ENCODE measurements at regions not wholly inside any gene's neighbourhood (a gene's known extent, or its start where the extent isn't known, plus 50 kb on each side); places are given as distances from the start of the nearest gene placed in this dataset.
"Not testable (repeated sequence)": the region's sequence is repeated elsewhere in the genome, so short reads cannot be mapped to it uniquely, and the experiment has no call there.

- Histone ChIP-seq H3K27ac (no peak overlapping the region), H3K4me1 (no peaks in the 10 kb centered on the region), H3K4me3 (no peak overlapping the region), H3K36me3 (no peaks in the 10 kb centered on the region), H3K27me3 (replicated peaks in 1 of 7) (no peaks in the 10 kb centered on the region), H3K9me3 (no peaks in the 10 kb centered on the region)
- intact Hi-C loops (cut with DNase I; ENCODE audit: low total_unique reads), result no loop called here
- no peak for DNase-seq
- no peak for TF ChIP-seq POLR2A (IDR thresholded peaks at IDR 0.05)
- TF ChIP-seq, protein P1, sequence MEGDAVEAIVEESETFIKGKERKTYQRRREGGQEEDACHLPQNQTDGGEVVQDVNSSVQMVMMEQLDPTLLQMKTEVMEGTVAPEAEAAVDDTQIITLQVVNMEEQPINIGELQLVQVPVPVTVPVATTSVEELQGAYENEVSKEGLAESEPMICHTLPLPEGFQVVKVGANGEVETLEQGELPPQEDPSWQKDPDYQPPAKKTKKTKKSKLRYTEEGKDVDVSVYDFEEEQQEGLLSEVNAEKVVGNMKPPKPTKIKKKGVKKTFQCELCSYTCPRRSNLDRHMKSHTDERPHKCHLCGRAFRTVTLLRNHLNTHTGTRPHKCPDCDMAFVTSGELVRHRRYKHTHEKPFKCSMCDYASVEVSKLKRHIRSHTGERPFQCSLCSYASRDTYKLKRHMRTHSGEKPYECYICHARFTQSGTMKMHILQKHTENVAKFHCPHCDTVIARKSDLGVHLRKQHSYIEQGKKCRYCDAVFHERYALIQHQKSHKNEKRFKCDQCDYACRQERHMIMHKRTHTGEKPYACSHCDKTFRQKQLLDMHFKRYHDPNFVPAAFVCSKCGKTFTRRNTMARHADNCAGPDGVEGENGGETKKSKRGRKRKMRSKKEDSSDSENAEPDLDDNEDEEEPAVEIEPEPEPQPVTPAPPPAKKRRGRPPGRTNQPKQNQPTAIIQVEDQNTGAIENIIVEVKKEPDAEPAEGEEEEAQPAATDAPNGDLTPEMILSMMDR (IDR thresholded peaks at IDR 0.05 in 8 of 11, conservative IDR thresholded peaks at IDR 0.05 in 3 of 11), result no peak
- TF ChIP-seq POLR2AphosphoS5 (IDR thresholded peaks at IDR 0.05), result no peak
- WGBS, 5 donors, result 70 to 94% (median 78%) methylated on average over 3 of the region's 3 CpGs
Observed at GRCh38 chr3:61401359-61401758, 150.1 kb upstream of the FHIT start.

DNA sequence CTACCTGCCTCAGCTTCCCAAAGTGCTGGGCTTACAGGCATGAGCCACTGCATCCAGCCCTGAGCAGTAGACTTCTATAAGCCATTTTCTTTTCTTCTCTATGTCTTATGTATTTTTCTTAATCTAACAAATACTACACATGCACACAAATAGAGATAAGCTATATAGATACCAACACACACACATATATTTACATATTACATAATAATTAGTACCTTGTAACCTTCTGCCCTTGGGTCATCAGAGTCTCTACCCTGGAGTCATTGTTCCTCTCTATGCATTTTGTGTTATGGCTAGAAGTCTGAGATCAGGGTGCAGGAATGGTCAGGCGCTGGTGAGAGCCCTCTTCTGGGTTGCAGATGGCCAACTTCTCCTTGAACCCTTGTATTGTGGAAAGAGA lies 154.0 kb upstream of the PTPRG start:
- intact Hi-C loops (cut with DNase I; ENCODE audit: low total_unique reads), result no loop called here
- Histone ChIP-seq H3K4me3 (no peak overlapping the region), H3K27me3 (replicated peaks in 1 of 7) (no peaks in the 10 kb centered on the region), H3K36me3 (no peaks in the 10 kb centered on the region), H3K4me1 (no peaks in the 10 kb centered on the region), H3K9me3 (no peaks in the 10 kb centered on the region), H3K27ac (no peak overlapping the region)
- TF ChIP-seq POLR2AphosphoS5 (IDR thresholded peaks at IDR 0.05), result no peak
- TF ChIP-seq, protein P1 (IDR thresholded peaks at IDR 0.05 in 8 of 11, conservative IDR thresholded peaks at IDR 0.05 in 3 of 11), result no peak
- TF ChIP-seq POLR2A (IDR thresholded peaks at IDR 0.05), result no peak
- 88 to 100% (median 97%) methylated on average over 1 of the region's 1 CpG for WGBS, 5 donors
- DNase-seq, result no peak

DNA sequence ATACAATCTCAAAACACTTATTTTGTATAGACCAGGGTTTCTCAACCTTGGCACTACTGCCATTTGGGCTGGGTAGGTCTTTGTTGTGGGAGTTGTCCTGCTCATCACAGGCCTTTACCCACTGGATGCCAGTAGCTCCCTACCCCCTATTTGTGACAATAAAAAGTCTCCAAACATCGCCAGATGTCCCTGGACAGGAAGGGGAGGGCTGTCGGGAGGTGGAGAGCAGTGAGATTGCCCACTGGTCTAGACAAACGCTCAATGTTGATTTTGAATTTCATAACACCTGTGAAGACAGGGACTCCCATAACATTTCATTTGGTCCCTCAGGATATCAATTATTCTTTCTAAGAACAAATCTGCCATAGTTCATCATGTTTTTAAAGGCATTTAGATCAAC lies 151.7 kb upstream of the PTPRG start:
- intact Hi-C loops (cut with DNase I; ENCODE audit: low total_unique reads), result no loop called here

GRCh38 chr3:61410358-61410757 lies 151.0 kb upstream of the PTPRG start:
- H3K27me3 ChIP-seq (replicated peaks in 1 of 7); H3K36me3 ChIP-seq; DNase-seq; intact Hi-C loops (cut with DNase I; ENCODE audit: low total_unique reads); H3K9me3 ChIP-seq; H3K4me3 ChIP-seq; H3K27ac ChIP-seq; H3K4me1 ChIP-seq: not testable (repeated sequence)
- 73 to 85% (median 80%) methylated on average over 4 of the region's 4 CpGs for WGBS, 5 donors

More for the DNA sequence above, 151.7 kb upstream of the PTPRG start:
- H3K4me3 ChIP-seq, result no peak overlapping the region
- H3K4me1 ChIP-seq, result no peaks in the 10 kb centered on the region
- 86 to 95% (median 90%) methylated on average over 3 of the region's 3 CpGs for WGBS, 5 donors
- H3K27me3 ChIP-seq (replicated peaks in 1 of 7), result no peaks in the 10 kb centered on the region
- no peaks in the 10 kb centered on the region for H3K36me3 ChIP-seq
- TF ChIP-seq, protein P1 (IDR thresholded peaks at IDR 0.05 in 8 of 11, conservative IDR thresholded peaks at IDR 0.05 in 3 of 11), result no peak
- TF ChIP-seq POLR2AphosphoS5 (IDR thresholded peaks at IDR 0.05), result no peak
- no peak for TF ChIP-seq POLR2A (IDR thresholded peaks at IDR 0.05)
- H3K27ac ChIP-seq, result no peak overlapping the region
- no peak for DNase-seq
- no peaks in the 10 kb centered on the region for H3K9me3 ChIP-seq

- 86 to 96% (median 91%) methylated on average over 3 of the region's 3 CpGs for WGBS, 5 donors
Observed at GRCh38 chr3:61411009-61411662, 150.2 kb upstream of the PTPRG start.

More at GRCh38 chr3:61411009-61411662, 150.2 kb upstream of the PTPRG start:
- DNase-seq, result no peak
- H3K27ac ChIP-seq, result no peak overlapping the region
- H3K9me3 ChIP-seq, result no peaks in the 10 kb centered on the region
- H3K4me1 ChIP-seq, result no peaks in the 10 kb centered on the region
- H3K27me3 ChIP-seq (replicated peaks in 1 of 7), result no peaks in the 10 kb centered on the region
- intact Hi-C loops (cut with DNase I; ENCODE audit: low total_unique reads), result no loop called here
- no peak for TF ChIP-seq POLR2AphosphoS5 (IDR thresholded peaks at IDR 0.05)
- TF ChIP-seq, protein P1 (IDR thresholded peaks at IDR 0.05 in 8 of 11, conservative IDR thresholded peaks at IDR 0.05 in 3 of 11), result no peak
- TF ChIP-seq POLR2A (IDR thresholded peaks at IDR 0.05), result no peak
- H3K36me3 ChIP-seq, result no peaks in the 10 kb centered on the region
- no peak overlapping the region for H3K4me3 ChIP-seq

Data from spleen (tissue), 11 donors.